ENCODE measurements at regions not wholly inside any gene's neighbourhood (a gene's known extent, or its start where the extent isn't known, plus 50 kb on each side); places are given as distances from the start of the nearest gene placed in this dataset.

DNA sequence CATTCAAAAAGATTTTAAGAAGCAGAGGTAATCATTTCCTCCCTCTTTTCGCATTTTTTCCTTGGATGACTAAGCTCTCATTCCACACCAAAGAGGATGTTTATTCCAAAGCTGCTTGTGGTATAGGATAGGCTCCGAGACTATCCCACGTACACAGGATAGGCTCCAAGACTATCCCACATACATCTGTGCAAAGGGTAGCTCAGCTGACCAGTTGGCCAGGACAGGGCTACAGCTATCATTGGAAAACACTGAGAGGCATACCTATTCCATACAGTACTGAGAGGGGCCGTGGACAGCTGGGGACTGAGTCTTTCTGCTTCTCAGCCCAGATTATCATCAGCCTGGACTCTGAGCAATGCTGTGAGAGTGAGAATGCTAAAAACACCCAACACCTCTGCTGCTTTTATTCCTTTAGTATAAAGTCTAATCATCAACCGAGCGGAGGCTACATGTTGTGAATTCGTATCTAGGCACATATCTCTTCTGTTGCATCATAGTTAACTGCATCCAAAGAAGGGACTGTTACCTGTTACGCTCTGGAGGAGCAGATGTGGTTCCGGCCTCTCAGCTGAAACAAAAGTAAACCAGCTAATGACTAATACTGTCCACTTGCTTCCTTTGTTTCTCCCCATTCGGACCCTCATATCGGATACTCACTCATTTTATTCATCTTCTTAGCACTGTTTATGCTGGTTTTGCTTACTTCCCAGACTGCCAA lies 141.0 kb downstream of the TNFSF18 start:
- Histone ChIP-seq H3K4me1 (ENCODE audit: control insufficient read depth in 2 of 2, insufficient read depth in 2 of 2, low read length in 2 of 2) (peaks cover 0 to 3% of the 10 kb centered on the region in 2 donors), H3K27me3 (ENCODE audit: control insufficient read depth in 2 of 2, insufficient read depth in 2 of 2, low read length in 2 of 2) (no peaks in the 10 kb centered on the region), H3K27ac (ENCODE audit: low read depth in 2 of 2, low read length in 2 of 2) (no peak overlapping the region), H3K36me3 (ENCODE audit: control insufficient read depth in 2 of 2, insufficient read depth in 2 of 2, low read length in 2 of 2) (no peaks in the 10 kb centered on the region), H3K9ac (ENCODE audit: low read depth in 1 of 2, low read length in 2 of 2) (no peak overlapping the region), H3K4me3 (ENCODE audit: low read length in 2 of 2) (no peak overlapping the region), H3K9me3 (ENCODE audit: control insufficient read depth in 2 of 2, low read length in 2 of 2) (peaks cover 4% of the 10 kb centered on the region in 2 donors)

- no peaks in the 10 kb centered on the region for H3K4me1 ChIP-seq (ENCODE audit: control insufficient read depth in 2 of 2, insufficient read depth in 2 of 2, low read length in 2 of 2)
- H3K9me3 ChIP-seq (ENCODE audit: control insufficient read depth in 2 of 2, low read length in 2 of 2), result peaks cover 4% of the 10 kb centered on the region in 2 donors
- H3K9ac ChIP-seq (ENCODE audit: low read depth in 1 of 2, low read length in 2 of 2), result no peak overlapping the region
- H3K36me3 ChIP-seq (ENCODE audit: control insufficient read depth in 2 of 2, insufficient read depth in 2 of 2, low read length in 2 of 2), result no peaks in the 10 kb centered on the region
- no peak overlapping the region for H3K27ac ChIP-seq (ENCODE audit: low read depth in 2 of 2, low read length in 2 of 2)
- no peaks in the 10 kb centered on the region for H3K27me3 ChIP-seq (ENCODE audit: control insufficient read depth in 2 of 2, insufficient read depth in 2 of 2, low read length in 2 of 2)
- H3K4me3 ChIP-seq (ENCODE audit: low read length in 2 of 2), result no peak overlapping the region
Measured at GRCh38 chr1:172912765-172913260, 137.9 kb downstream of the TNFSF18 start.

GRCh38 chr1:172914501-172915144 lies 136.1 kb downstream of the TNFSF18 start:
- Histone ChIP-seq H3K9ac (ENCODE audit: low read depth in 1 of 2, low read length in 2 of 2) (no peak overlapping the region), H3K4me3 (ENCODE audit: low read length in 2 of 2) (no peak overlapping the region), H3K27ac (ENCODE audit: low read depth in 2 of 2, low read length in 2 of 2) (no peak overlapping the region), H3K36me3 (ENCODE audit: control insufficient read depth in 2 of 2, insufficient read depth in 2 of 2, low read length in 2 of 2) (no peaks in the 10 kb centered on the region), H3K27me3 (ENCODE audit: control insufficient read depth in 2 of 2, insufficient read depth in 2 of 2, low read length in 2 of 2) (no peaks in the 10 kb centered on the region), H3K9me3 (ENCODE audit: control insufficient read depth in 2 of 2, low read length in 2 of 2) (peaks cover 4% of the 10 kb centered on the region in 2 donors), H3K4me1 (ENCODE audit: control insufficient read depth in 2 of 2, insufficient read depth in 2 of 2, low read length in 2 of 2) (no peaks in the 10 kb centered on the region)

- Histone ChIP-seq H3K27me3 (ENCODE audit: control insufficient read depth in 2 of 2, insufficient read depth in 2 of 2, low read length in 2 of 2) (no peaks in the 10 kb centered on the region), H3K9me3 (ENCODE audit: control insufficient read depth in 2 of 2, low read length in 2 of 2) (peaks cover 4% of the 10 kb centered on the region in 2 donors), H3K9ac (ENCODE audit: low read depth in 1 of 2, low read length in 2 of 2) (no peak overlapping the region), H3K36me3 (ENCODE audit: control insufficient read depth in 2 of 2, insufficient read depth in 2 of 2, low read length in 2 of 2) (no peaks in the 10 kb centered on the region), H3K4me3 (ENCODE audit: low read length in 2 of 2) (no peak overlapping the region), H3K4me1 (ENCODE audit: control insufficient read depth in 2 of 2, insufficient read depth in 2 of 2, low read length in 2 of 2) (no peaks in the 10 kb centered on the region), H3K27ac (ENCODE audit: low read depth in 2 of 2, low read length in 2 of 2) (no peak overlapping the region)
Measured at GRCh38 chr1:172915271-172915670, 135.5 kb downstream of the TNFSF18 start.

DNA sequence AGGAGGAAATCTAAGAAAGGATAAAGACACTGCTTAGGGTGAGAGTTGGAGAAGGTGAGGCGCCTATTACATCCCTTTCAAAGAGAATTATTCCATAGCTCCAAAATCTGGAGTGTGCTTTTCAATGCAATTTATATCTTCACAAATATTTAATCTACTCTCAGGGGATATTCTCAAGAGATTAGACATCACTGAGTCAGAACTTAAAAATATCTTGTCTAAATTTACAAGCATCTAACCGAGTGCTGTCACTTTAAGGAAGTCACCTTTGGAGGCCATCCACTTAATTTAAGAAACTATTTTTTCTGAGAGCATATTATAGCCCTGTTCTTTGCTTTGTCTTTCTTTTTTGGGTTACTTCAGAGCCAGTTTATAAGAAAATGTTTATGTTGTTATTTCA lies 134.6 kb downstream of the TNFSF18 start:
- Histone ChIP-seq H3K4me1 (ENCODE audit: control insufficient read depth in 2 of 2, insufficient read depth in 2 of 2, low read length in 2 of 2) (no peaks in the 10 kb centered on the region), H3K36me3 (ENCODE audit: control insufficient read depth in 2 of 2, insufficient read depth in 2 of 2, low read length in 2 of 2) (no peaks in the 10 kb centered on the region), H3K9ac (ENCODE audit: low read depth in 1 of 2, low read length in 2 of 2) (no peak overlapping the region), H3K9me3 (ENCODE audit: control insufficient read depth in 2 of 2, low read length in 2 of 2) (peaks cover 4% of the 10 kb centered on the region in 2 donors), H3K27ac (ENCODE audit: low read depth in 2 of 2, low read length in 2 of 2) (no peak overlapping the region), H3K27me3 (ENCODE audit: control insufficient read depth in 2 of 2, insufficient read depth in 2 of 2, low read length in 2 of 2) (no peaks in the 10 kb centered on the region), H3K4me3 (ENCODE audit: low read length in 2 of 2) (no peak overlapping the region)

DNA sequence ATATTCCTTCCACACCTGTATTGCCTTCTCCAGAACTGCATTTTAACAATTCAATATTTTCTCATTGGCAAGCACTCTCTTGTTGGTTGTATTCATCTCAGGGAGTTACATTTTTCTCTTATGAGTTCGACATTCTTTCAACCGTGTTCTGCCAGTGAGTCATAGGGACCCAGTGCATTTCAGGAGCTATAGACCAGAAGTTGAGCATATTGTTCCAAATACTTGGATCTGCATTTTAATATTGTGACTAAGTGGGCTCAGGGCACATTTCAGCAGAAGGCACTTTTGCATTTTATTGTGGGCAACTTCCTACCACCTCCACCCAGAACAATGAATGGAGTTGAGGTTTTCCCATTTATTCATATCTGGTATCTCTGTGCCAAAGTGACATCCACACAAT lies 132.8 kb downstream of the TNFSF18 start:
- Histone ChIP-seq H3K4me3 (ENCODE audit: low read length in 2 of 2) (no peak overlapping the region), H3K9me3 (ENCODE audit: control insufficient read depth in 2 of 2, low read length in 2 of 2) (peaks cover 0 to under 1% of the 10 kb centered on the region in 2 donors), H3K4me1 (ENCODE audit: control insufficient read depth in 2 of 2, insufficient read depth in 2 of 2, low read length in 2 of 2) (no peaks in the 10 kb centered on the region), H3K27me3 (ENCODE audit: control insufficient read depth in 2 of 2, insufficient read depth in 2 of 2, low read length in 2 of 2) (no peaks in the 10 kb centered on the region), H3K9ac (ENCODE audit: low read depth in 1 of 2, low read length in 2 of 2) (no peak overlapping the region), H3K27ac (ENCODE audit: low read depth in 2 of 2, low read length in 2 of 2) (no peak overlapping the region), H3K36me3 (ENCODE audit: control insufficient read depth in 2 of 2, insufficient read depth in 2 of 2, low read length in 2 of 2) (no peaks in the 10 kb centered on the region)

DNA sequence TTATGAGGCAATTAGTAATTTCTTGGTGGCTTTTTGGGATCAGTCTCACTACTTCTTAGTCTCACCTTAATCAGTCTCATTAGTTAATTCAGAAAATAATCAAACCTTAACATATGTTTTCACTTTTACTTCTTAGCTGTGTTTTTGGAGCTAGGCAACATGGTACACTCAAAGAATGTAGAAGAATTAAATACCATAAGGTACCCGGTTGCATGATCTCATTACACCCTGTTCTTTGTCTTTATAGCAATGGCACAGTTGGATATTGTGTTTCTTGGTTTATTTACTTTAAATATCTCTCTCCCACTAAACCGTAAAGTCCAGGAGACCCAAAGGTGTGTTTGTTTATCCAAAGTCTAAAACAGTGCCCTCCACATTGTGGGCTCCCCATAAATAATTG lies 132.3 kb downstream of the TNFSF18 start:
- H3K27me3 ChIP-seq (ENCODE audit: control insufficient read depth in 2 of 2, insufficient read depth in 2 of 2, low read length in 2 of 2), result no peaks in the 10 kb centered on the region
- H3K36me3 ChIP-seq (ENCODE audit: control insufficient read depth in 2 of 2, insufficient read depth in 2 of 2, low read length in 2 of 2), result no peaks in the 10 kb centered on the region
- no peak overlapping the region for H3K9ac ChIP-seq (ENCODE audit: low read depth in 1 of 2, low read length in 2 of 2)
- H3K4me1 ChIP-seq (ENCODE audit: control insufficient read depth in 2 of 2, insufficient read depth in 2 of 2, low read length in 2 of 2), result no peaks in the 10 kb centered on the region
- H3K27ac ChIP-seq (ENCODE audit: low read depth in 2 of 2, low read length in 2 of 2), result no peak overlapping the region
- H3K9me3 ChIP-seq (ENCODE audit: control insufficient read depth in 2 of 2, low read length in 2 of 2), result no peaks in the 10 kb centered on the region
- no peak overlapping the region for H3K4me3 ChIP-seq (ENCODE audit: low read length in 2 of 2)

DNA sequence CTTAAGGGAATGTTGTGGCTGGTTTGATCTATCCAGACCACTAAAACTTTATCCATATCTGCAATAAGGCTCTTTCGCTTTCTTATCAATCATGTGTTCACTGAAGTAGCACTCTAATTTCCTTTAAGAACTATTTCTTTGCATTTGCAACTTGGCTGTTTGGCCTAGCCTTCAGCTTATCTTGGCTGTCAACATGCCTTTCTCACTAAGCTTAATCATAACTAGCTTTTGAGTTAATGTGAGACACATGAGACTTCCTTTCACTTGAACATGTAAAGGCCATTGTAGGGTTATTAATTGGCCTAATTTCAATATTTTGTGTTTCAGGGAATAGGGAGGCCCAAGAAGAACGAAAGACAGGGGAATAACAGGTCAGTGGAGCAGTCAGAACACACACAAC lies 124.7 kb downstream of the TNFSF18 start:
- H3K36me3 ChIP-seq (ENCODE audit: control insufficient read depth in 2 of 2, insufficient read depth in 2 of 2, low read length in 2 of 2), result no peaks in the 10 kb centered on the region
- no peaks in the 10 kb centered on the region for H3K27me3 ChIP-seq (ENCODE audit: control insufficient read depth in 2 of 2, insufficient read depth in 2 of 2, low read length in 2 of 2)
- no peaks in the 10 kb centered on the region for H3K9me3 ChIP-seq (ENCODE audit: control insufficient read depth in 2 of 2, low read length in 2 of 2)
- no peaks in the 10 kb centered on the region for H3K4me1 ChIP-seq (ENCODE audit: control insufficient read depth in 2 of 2, insufficient read depth in 2 of 2, low read length in 2 of 2)
- H3K4me3 ChIP-seq (ENCODE audit: low read length in 2 of 2), result no peak overlapping the region
- no peak overlapping the region for H3K27ac ChIP-seq (ENCODE audit: low read depth in 2 of 2, low read length in 2 of 2)
- H3K9ac ChIP-seq (ENCODE audit: low read depth in 1 of 2, low read length in 2 of 2), result no peak overlapping the region

DNA sequence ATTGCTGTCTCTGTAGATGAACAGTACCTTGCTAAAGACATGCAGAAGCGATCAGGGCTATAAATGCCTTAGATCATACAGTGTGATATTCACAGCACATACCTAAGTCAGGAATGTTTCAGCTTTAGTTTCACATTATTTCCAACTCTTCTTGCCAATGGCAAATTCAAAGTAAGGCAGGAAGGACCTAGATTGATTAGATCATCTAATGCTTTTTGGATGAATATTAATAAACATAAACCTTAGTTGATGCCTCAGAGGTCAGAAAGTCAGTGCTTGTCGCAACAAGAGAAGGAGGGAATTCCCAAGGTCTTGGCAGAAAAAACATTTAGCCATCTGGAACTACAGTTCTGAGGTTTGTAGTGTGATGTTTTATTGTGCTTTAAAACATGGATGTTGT lies 122.3 kb downstream of the TNFSF18 start:
- Histone ChIP-seq H3K9me3 (ENCODE audit: control insufficient read depth in 2 of 2, low read length in 2 of 2) (no peaks in the 10 kb centered on the region), H3K27me3 (ENCODE audit: control insufficient read depth in 2 of 2, insufficient read depth in 2 of 2, low read length in 2 of 2) (no peaks in the 10 kb centered on the region), H3K4me3 (ENCODE audit: low read length in 2 of 2) (no peak overlapping the region), H3K36me3 (ENCODE audit: control insufficient read depth in 2 of 2, insufficient read depth in 2 of 2, low read length in 2 of 2) (no peaks in the 10 kb centered on the region), H3K27ac (ENCODE audit: low read depth in 2 of 2, low read length in 2 of 2) (no peak overlapping the region), H3K4me1 (ENCODE audit: control insufficient read depth in 2 of 2, insufficient read depth in 2 of 2, low read length in 2 of 2) (no peaks in the 10 kb centered on the region), H3K9ac (ENCODE audit: low read depth in 1 of 2, low read length in 2 of 2) (no peak overlapping the region)

GRCh38 chr1:172929006-172929405 lies 121.7 kb downstream of the TNFSF18 start:
- Histone ChIP-seq H3K36me3 (ENCODE audit: control insufficient read depth in 2 of 2, insufficient read depth in 2 of 2, low read length in 2 of 2) (no peaks in the 10 kb centered on the region), H3K27ac (ENCODE audit: low read depth in 2 of 2, low read length in 2 of 2) (no peak overlapping the region), H3K4me3 (ENCODE audit: low read length in 2 of 2) (no peak overlapping the region), H3K27me3 (ENCODE audit: control insufficient read depth in 2 of 2, insufficient read depth in 2 of 2, low read length in 2 of 2) (no peaks in the 10 kb centered on the region), H3K9me3 (ENCODE audit: control insufficient read depth in 2 of 2, low read length in 2 of 2) (no peaks in the 10 kb centered on the region), H3K4me1 (ENCODE audit: control insufficient read depth in 2 of 2, insufficient read depth in 2 of 2, low read length in 2 of 2) (no peaks in the 10 kb centered on the region), H3K9ac (ENCODE audit: low read depth in 1 of 2, low read length in 2 of 2) (no peak overlapping the region)

Measured in mucosa of rectum (tissue), 2 donors.